ENCODE measurements at regions not wholly inside any gene's neighbourhood (a gene's known extent, or its start where the extent isn't known, plus 50 kb on each side); places are given as distances from the start of the nearest gene placed in this dataset.
"Not testable (repeated sequence)": the region's sequence is repeated elsewhere in the genome, so short reads cannot be mapped to it uniquely, and the experiment has no call there.

DNA sequence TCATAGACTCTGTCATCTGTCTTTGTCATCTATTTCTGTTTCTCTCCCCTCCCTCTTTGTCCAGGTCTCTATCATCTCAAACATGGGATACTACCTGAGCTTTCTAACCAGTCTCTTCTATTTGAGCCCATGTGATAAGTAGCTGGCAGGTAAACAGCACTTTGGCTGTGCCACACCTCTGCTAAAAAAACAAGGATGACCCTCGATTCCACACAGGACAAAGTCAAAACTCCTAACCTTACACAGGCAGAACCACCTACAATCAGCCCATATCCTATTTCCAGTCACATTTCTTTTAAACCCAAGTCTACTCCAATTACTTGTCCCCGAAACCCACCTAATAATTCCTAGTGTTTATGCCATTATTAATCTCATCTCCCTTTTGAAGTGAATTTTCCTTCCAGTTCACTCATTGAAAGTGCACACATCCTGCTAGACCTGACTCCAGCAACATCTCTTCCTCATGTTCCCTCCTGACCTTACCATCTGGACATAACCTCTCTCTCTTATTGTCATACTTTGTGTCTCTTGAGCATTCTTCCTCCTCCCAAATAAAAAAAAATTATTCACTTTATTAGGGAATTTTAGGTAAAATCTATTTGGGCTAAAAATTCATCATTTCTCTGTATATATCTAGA lies 256.1 kb upstream of the ONECUT1 start:
- no peaks in the 10 kb centered on the region for H3K9me3 ChIP-seq (ENCODE audit: low read length)
- no peaks in the 10 kb centered on the region for H3K36me3 ChIP-seq (ENCODE audit: insufficient read depth, low read length)
- H3K4me1 ChIP-seq (ENCODE audit: insufficient read depth, low read length): no peaks in the 10 kb centered on the region
- no peak overlapping the region for H3K4me3 ChIP-seq (ENCODE audit: low read length)
- H2AFZ ChIP-seq (ENCODE audit: low read depth, low read length): no peak overlapping the region
- H3K27me3 ChIP-seq (ENCODE audit: insufficient read depth, low read length): no peaks in the 10 kb centered on the region

DNA sequence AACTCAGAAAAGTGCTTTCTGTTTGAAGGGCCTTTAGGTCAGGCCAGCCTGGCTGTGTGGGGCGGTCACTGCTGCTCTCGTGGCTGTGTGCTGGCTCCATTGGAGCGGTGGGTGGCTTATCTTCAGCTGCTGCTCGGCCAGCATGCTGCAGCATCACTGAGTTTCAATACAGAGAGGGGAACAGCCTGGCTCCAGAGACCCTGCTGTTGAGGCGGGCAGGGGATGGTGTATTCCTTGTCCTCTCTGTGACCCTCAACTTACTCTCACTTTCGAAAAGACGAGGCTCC lies 248.5 kb upstream of the ONECUT1 start:
- Histone ChIP-seq H3K36me3 (ENCODE audit: insufficient read depth, low read length) (no peaks in the 10 kb centered on the region), H2AFZ (ENCODE audit: low read depth, low read length) (no peak overlapping the region), H3K4me1 (ENCODE audit: insufficient read depth, low read length) (no peaks in the 10 kb centered on the region), H3K27me3 (ENCODE audit: insufficient read depth, low read length) (peaks cover 7% of the 10 kb centered on the region), H3K4me3 (ENCODE audit: low read length) (no peak overlapping the region), H3K9me3 (ENCODE audit: low read length) (no peaks in the 10 kb centered on the region)

DNA sequence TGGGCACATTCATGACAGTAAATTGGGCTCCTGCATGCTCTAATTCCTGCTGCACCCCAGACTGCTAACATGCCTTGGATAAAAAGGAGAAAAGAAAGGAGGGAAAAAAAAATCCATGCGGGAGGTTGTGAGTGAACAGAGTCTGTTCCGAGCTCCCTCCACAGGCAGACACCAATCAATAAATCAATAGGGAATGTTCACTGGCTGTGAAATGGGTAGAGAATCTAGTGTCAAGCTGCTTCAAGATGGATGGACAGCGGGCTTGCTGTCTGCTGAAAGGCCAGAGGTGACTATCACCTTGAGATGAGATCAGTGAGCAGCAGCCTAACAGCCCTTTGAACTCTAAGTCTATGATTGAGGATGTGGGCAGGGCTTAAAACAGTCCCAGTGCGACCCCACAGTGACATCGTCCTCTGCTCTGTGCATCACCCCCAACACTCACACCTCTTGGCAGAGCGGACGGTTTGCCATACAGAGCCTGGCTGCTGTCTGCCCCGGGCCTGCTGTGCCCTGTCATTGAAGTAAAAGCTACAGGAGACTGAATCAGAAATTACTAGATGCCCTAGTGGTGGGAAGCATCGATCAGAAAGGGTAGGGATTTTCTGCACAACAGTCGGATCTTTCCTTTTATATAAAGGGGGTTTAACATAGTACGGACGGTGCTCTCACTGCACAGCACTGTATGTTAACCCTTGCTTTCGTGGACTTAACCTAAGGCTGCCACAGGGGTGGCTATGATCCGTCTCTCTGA lies 247.9 kb upstream of the ONECUT1 start:
- Histone ChIP-seq H2AFZ (ENCODE audit: low read depth, low read length) (no peak overlapping the region), H3K4me1 (ENCODE audit: insufficient read depth, low read length) (no peaks in the 10 kb centered on the region), H3K27me3 (ENCODE audit: insufficient read depth, low read length) (peaks cover 7% of the 10 kb centered on the region), H3K36me3 (ENCODE audit: insufficient read depth, low read length) (no peaks in the 10 kb centered on the region), H3K9me3 (ENCODE audit: low read length) (no peaks in the 10 kb centered on the region), H3K4me3 (ENCODE audit: low read length) (no peak overlapping the region)

DNA sequence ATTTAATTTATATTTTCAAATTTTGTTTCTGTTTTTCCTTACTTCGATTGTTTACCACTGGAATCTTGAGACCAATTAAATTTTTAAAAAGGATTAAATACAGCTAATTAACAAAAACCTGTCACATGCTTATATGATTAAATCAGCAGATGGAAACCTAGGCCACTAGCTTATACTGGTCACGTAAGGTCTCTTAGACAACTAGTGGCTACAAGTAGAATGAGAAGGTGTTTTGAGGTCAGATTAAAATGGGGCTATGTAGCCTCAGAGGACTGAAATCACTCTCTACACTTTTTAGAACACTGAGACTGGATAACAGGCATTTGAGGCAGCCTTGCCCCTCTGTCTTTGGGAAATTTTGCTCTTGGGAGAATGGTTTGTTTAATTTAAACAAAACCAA lies 246.5 kb upstream of the ONECUT1 start:
- no peaks in the 10 kb centered on the region for H3K36me3 ChIP-seq (ENCODE audit: insufficient read depth, low read length)
- H3K4me3 ChIP-seq (ENCODE audit: low read length): no peak overlapping the region
- H3K27me3 ChIP-seq (ENCODE audit: insufficient read depth, low read length): peaks cover 11% of the 10 kb centered on the region
- H3K9me3 ChIP-seq (ENCODE audit: low read length): no peaks in the 10 kb centered on the region
- no peaks in the 10 kb centered on the region for H3K4me1 ChIP-seq (ENCODE audit: insufficient read depth, low read length)
- no peak overlapping the region for H2AFZ ChIP-seq (ENCODE audit: low read depth, low read length)

DNA sequence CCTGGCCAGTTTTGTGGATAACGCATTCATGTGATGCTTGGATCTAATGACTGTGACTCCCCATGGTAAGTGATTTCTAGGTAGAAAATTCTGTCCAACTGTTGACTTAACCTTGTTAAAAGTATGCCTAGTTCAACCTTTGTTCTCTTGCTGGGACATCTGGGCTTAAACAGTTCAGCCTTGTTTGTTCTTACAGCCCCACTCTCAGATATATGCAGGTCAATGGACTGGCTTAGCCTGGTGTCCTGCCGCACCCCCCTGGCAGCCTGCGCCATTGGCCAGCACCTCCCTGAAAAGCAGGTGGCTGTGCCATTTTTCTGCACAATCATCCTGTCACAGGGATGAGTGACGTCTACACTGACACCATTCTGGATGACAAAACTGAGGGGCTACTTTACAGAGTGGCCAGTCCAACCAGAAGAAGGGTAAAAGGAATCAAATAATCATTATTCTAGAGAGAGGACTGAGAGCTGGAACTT lies 244.7 kb upstream of the ONECUT1 start:
- no peak overlapping the region for H3K4me3 ChIP-seq (ENCODE audit: low read length)
- H3K36me3 ChIP-seq (ENCODE audit: insufficient read depth, low read length): no peaks in the 10 kb centered on the region
- H3K4me1 ChIP-seq (ENCODE audit: insufficient read depth, low read length): no peaks in the 10 kb centered on the region
- H2AFZ ChIP-seq (ENCODE audit: low read depth, low read length): no peak overlapping the region
- H3K9me3 ChIP-seq (ENCODE audit: low read length): no peaks in the 10 kb centered on the region
- peaks cover 11% of the 10 kb centered on the region for H3K27me3 ChIP-seq (ENCODE audit: insufficient read depth, low read length)

DNA sequence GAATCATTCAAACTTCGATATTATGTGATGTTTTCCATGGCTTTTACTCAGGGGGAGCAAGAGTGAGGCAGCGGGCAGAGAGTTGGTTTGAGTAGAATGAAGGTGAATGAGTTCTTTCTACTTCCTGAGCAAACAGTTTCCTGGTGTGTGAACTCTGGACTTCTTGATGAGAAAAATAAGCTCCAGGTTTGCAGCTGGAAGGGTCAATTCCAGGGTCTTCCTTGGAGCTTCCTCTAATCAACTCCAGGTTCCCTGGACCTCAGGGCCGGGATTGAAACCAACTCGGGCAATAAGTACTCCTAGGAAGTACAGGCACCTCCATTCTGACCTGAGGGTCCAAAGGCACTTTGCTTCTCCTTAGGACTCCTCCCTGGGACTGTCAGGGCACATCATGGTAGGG lies 243.6 kb upstream of the ONECUT1 start:
- peaks cover 11% of the 10 kb centered on the region for H3K27me3 ChIP-seq (ENCODE audit: insufficient read depth, low read length)
- H3K4me1 ChIP-seq (ENCODE audit: insufficient read depth, low read length): no peaks in the 10 kb centered on the region
- no peaks in the 10 kb centered on the region for H3K36me3 ChIP-seq (ENCODE audit: insufficient read depth, low read length)
- H2AFZ ChIP-seq (ENCODE audit: low read depth, low read length): no peak overlapping the region
- H3K4me3 ChIP-seq (ENCODE audit: low read length): no peak overlapping the region
- no peaks in the 10 kb centered on the region for H3K9me3 ChIP-seq (ENCODE audit: low read length)

DNA sequence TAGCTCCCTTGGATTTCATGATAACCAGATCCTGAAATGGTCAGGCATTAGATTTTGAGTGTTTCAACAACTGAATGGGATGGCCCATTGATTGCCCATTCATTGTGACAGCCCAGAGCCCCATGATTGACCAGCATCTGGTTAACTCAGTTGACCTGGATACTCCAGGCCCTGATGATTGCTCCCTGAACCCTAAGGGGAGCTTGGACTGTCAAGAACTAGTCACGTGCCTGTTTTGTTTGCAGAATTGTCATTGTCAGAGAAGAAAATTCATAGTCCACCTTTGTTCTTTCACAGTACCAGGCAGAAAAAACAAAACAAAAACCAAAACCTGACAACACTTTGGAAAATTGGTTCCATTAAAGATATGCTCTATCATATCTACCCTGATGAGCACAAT lies 241.3 kb upstream of the ONECUT1 start:
- no peaks in the 10 kb centered on the region for H3K9me3 ChIP-seq (ENCODE audit: low read length)
- peaks cover 3% of the 10 kb centered on the region for H3K27me3 ChIP-seq (ENCODE audit: insufficient read depth, low read length)
- H2AFZ ChIP-seq (ENCODE audit: low read depth, low read length): no peak overlapping the region
- no peak overlapping the region for H3K4me3 ChIP-seq (ENCODE audit: low read length)
- no peaks in the 10 kb centered on the region for H3K36me3 ChIP-seq (ENCODE audit: insufficient read depth, low read length)
- no peaks in the 10 kb centered on the region for H3K4me1 ChIP-seq (ENCODE audit: insufficient read depth, low read length)

DNA sequence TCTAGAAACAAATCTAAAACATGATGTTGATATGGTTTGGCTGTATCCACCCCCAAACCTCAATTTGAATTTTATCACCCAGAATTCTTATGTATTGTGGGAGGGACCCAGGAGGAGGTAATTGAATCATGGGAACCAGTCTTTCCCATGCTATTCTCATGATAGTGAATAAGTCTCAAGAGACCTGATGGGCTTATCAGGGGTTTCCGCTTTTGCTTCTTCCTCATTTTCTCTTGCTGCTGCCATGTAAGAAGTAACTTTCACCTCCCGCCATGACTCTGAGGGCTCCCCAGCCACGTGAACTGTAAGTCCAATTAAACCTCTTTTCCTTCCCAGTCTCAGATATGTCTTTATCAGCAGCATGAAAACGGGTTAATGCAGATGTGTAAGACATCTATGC lies 232.7 kb upstream of the ONECUT1 start:
- H3K4me3 ChIP-seq (ENCODE audit: low read length): no peak overlapping the region
- no peaks in the 10 kb centered on the region for H3K9me3 ChIP-seq (ENCODE audit: low read length)
- no peaks in the 10 kb centered on the region for H3K4me1 ChIP-seq (ENCODE audit: insufficient read depth, low read length)
- H2AFZ ChIP-seq (ENCODE audit: low read depth, low read length): no peak overlapping the region
- H3K36me3 ChIP-seq (ENCODE audit: insufficient read depth, low read length): no peaks in the 10 kb centered on the region
- H3K27me3 ChIP-seq (ENCODE audit: insufficient read depth, low read length): no peaks in the 10 kb centered on the region

DNA sequence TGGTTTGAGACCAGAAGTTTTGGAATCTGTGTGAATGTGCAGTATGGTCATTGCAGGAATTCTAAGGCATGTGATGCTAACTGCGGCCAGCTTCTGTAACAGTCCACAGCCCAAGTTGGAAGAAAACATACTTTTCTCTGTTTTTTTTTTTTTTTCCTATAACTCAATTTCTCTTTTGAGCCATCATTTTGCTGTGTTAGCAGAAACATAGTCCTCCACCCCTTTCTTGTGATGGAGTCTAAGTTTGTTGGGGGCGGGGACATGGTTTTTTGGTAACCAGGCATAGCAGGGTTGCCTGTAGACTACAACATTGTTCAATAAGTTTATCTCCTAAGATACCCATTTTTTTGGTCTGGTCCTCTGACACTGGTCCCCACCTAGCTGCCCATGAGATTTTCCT lies 223.2 kb upstream of the ONECUT1 start:
- Histone ChIP-seq H3K4me3 (ENCODE audit: low read length) (no peak overlapping the region), H3K27me3 (ENCODE audit: insufficient read depth, low read length) (no peaks in the 10 kb centered on the region), H3K36me3 (ENCODE audit: insufficient read depth, low read length) (no peaks in the 10 kb centered on the region), H3K4me1 (ENCODE audit: insufficient read depth, low read length) (no peaks in the 10 kb centered on the region), H2AFZ (ENCODE audit: low read depth, low read length) (no peak overlapping the region), H3K9me3 (ENCODE audit: low read length) (no peaks in the 10 kb centered on the region)

DNA sequence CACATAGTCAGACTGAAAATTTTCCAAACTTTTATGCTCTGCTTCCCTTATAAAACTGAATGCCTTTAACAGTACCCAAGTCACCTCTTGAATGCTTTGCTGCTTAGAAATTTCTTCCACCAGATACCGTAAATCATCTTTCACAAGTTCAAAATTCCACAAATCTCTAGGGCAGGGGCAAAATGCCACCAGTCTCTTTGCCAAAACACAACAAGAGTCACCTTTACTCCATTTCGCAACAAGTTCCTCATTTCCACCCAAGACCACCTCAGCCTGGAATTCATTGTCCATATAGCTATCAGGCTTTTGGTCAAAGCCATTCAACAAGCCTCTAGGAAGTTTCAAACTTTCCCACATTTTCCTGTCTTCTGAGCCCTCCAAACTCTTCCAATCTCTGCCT lies 221.6 kb upstream of the ONECUT1 start:
- not testable (repeated sequence) for H3K27me3 ChIP-seq (ENCODE audit: insufficient read depth, low read length); H3K4me1 ChIP-seq (ENCODE audit: insufficient read depth, low read length); H2AFZ ChIP-seq (ENCODE audit: low read depth, low read length); H3K9me3 ChIP-seq (ENCODE audit: low read length); H3K36me3 ChIP-seq (ENCODE audit: insufficient read depth, low read length); H3K4me3 ChIP-seq (ENCODE audit: low read length)

DNA sequence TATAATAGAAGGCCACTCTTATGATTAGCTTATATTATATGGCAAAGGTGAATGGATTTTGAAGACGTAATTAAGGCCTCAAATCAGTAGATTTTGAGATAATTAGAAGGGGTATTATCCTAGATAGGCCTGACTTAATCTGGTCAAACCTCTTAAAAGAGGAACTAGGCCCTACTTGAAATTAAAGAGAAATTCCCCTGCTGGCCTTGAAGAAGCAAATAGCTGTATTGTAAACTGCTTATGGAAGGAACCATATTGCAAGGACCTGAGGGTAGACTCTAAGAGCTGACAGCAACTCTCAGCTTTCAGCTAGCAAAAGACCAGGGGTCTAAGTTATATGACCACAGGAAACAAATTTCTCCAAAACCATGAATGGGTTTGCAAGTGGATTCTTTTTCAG lies 219.0 kb upstream of the ONECUT1 start:
- H2AFZ ChIP-seq (ENCODE audit: low read depth, low read length): no peak overlapping the region
- no peak overlapping the region for H3K4me3 ChIP-seq (ENCODE audit: low read length)
- no peaks in the 10 kb centered on the region for H3K36me3 ChIP-seq (ENCODE audit: insufficient read depth, low read length)
- no peaks in the 10 kb centered on the region for H3K4me1 ChIP-seq (ENCODE audit: insufficient read depth, low read length)
- no peaks in the 10 kb centered on the region for H3K27me3 ChIP-seq (ENCODE audit: insufficient read depth, low read length)
- no peaks in the 10 kb centered on the region for H3K9me3 ChIP-seq (ENCODE audit: low read length)

DNA sequence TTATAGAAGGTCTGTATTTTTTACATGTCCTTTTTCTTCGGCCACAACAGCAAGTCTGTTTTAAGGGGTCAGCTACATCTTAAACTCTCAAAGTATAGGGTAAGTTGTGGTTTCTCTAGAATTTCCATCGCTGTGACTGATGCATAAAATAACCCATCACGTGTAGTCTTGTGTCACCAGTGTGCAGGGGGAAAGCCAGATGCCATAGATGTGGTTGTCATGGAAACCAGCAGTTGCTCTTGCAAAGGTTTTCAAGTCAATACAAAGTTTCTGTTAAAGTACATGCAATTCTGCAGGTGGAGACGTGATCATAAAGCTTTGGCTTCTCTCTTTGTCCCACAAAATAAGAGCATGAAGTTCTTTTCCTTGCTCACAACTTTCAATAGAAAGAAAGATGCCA lies 210.3 kb upstream of the ONECUT1 start:
- Histone ChIP-seq H3K4me1 (ENCODE audit: insufficient read depth, low read length) (peaks cover 14% of the 10 kb centered on the region), H3K4me3 (ENCODE audit: low read length) (no peak overlapping the region), H3K36me3 (ENCODE audit: insufficient read depth, low read length) (no peaks in the 10 kb centered on the region), H3K27me3 (ENCODE audit: insufficient read depth, low read length) (no peaks in the 10 kb centered on the region), H3K9me3 (ENCODE audit: low read length) (no peaks in the 10 kb centered on the region), H2AFZ (ENCODE audit: low read depth, low read length) (no peak overlapping the region)

DNA sequence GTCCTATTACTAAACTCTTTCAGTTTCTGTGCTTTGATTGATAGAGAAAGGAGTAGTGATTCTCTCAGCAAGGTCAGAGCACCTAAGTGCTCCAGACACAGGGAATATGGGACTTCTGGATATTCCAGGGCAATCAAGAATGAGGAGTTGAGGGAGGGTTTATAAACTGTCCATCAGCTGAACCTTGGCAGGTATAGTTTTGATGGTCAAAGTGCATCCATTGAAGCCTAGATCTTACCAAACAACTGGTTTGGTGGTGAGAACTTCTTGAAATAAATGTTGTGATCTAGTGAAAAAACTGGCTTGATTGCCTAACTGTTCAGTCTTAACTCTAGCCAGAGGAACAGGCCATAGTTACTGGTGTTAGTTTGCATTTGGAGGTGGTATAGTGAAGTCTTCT lies 207.0 kb upstream of the ONECUT1 start:
- no peaks in the 10 kb centered on the region for H3K27me3 ChIP-seq (ENCODE audit: insufficient read depth, low read length)
- H3K9me3 ChIP-seq (ENCODE audit: low read length): no peaks in the 10 kb centered on the region
- H2AFZ ChIP-seq (ENCODE audit: low read depth, low read length): no peak overlapping the region
- no peak overlapping the region for H3K4me3 ChIP-seq (ENCODE audit: low read length)
- H3K4me1 ChIP-seq (ENCODE audit: insufficient read depth, low read length): peaks cover 14% of the 10 kb centered on the region
- no peaks in the 10 kb centered on the region for H3K36me3 ChIP-seq (ENCODE audit: insufficient read depth, low read length)

DNA sequence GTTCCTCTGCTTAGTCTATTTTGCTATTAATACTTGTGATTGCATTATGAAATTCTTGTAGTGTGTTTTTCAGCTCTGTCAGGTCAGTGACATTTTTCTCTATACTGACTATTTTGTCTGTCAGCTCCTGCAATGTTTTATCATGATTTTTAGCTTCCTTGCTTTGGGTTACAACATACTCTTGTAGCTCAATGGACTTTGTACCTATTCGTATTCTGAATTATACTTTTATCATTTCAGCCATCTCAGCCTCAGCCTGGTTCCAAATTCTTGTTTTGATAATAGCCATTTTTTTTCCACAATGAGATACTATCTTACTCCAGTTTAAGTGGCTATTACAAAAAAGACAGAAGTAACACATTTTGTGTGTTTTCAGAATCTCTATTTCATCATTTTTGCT lies 204.2 kb upstream of the ONECUT1 start:
- H3K27me3 ChIP-seq (ENCODE audit: insufficient read depth, low read length): no peaks in the 10 kb centered on the region
- no peaks in the 10 kb centered on the region for H3K4me1 ChIP-seq (ENCODE audit: insufficient read depth, low read length)
- H3K4me3 ChIP-seq (ENCODE audit: low read length): no peak overlapping the region
- H3K9me3 ChIP-seq (ENCODE audit: low read length): no peaks in the 10 kb centered on the region
- H2AFZ ChIP-seq (ENCODE audit: low read depth, low read length): no peak overlapping the region
- H3K36me3 ChIP-seq (ENCODE audit: insufficient read depth, low read length): no peaks in the 10 kb centered on the region

Measured in neuron (in vitro differentiated cells).